Mucosa of descending colon (tissue), 3 donors: ENCODE measurements at regions not wholly inside any gene's neighbourhood (a gene's known extent, or its start where the extent isn't known, plus 50 kb on each side); places are given as distances from the start of the nearest gene placed in this dataset.

ENCODE experiments used
- ATAC-seq: fragments of 200-7000 bp; cut with Tn5 transposase; one replicate; pipeline ENCODE4 v1.9.1; 2020; ENCODE audit warnings: mild to moderate bottlenecking, moderate library complexity
- DNase-seq, 3 donors: peaks; one replicate each; pipeline ENCODE4 v3.0.0-alpha.2; 2020
- H3K36me3 ChIP-seq: fragments of 200-600 bp; one replicate; pipeline ENCODE4 v1.8.0; 2021; ENCODE audit warnings: low read depth, mild to moderate bottlenecking
- H3K4me1 ChIP-seq: fragments of 200-600 bp; one replicate; pipeline ENCODE4 v1.8.0; 2021; ENCODE audit warnings: low read depth, mild to moderate bottlenecking
- H3K4me3 ChIP-seq: fragments of 200-600 bp; one replicate; pipeline ENCODE4 v1.8.0; 2021; ENCODE audit warnings: mild to moderate bottlenecking
- H3K9me3 ChIP-seq: fragments of 200-600 bp; one replicate; pipeline ENCODE4 v1.8.0; 2021; ENCODE audit warnings: mild to moderate bottlenecking
- CTCF ChIP-seq: fragments of 200-600 bp; IDR thresholded peaks from one replicate; pipeline ENCODE4 v1.8.0; 2022; ENCODE audit warnings: antibody characterized with exemption, mild to moderate bottlenecking
- intact Hi-C, 2 donors: fragments of 100-400 bp; cut with DNase I in 1 of 2; cut with micrococcal nuclease in 1 of 2; formaldehyde crosslinking; loops; one replicate each; pipeline versions ENCODE4 v1.11.0 to v1.11.1; 2022; cut with DNase I, micrococcal nuclease
- donor health status: DM: no; HTN: no; CAD: no; lungs with moderate emphysema.
- donor health status: DM: no; HTN: no; CAD: no.
- donor health status: DM: no; HTN: yes; CAD: no.

DNA sequence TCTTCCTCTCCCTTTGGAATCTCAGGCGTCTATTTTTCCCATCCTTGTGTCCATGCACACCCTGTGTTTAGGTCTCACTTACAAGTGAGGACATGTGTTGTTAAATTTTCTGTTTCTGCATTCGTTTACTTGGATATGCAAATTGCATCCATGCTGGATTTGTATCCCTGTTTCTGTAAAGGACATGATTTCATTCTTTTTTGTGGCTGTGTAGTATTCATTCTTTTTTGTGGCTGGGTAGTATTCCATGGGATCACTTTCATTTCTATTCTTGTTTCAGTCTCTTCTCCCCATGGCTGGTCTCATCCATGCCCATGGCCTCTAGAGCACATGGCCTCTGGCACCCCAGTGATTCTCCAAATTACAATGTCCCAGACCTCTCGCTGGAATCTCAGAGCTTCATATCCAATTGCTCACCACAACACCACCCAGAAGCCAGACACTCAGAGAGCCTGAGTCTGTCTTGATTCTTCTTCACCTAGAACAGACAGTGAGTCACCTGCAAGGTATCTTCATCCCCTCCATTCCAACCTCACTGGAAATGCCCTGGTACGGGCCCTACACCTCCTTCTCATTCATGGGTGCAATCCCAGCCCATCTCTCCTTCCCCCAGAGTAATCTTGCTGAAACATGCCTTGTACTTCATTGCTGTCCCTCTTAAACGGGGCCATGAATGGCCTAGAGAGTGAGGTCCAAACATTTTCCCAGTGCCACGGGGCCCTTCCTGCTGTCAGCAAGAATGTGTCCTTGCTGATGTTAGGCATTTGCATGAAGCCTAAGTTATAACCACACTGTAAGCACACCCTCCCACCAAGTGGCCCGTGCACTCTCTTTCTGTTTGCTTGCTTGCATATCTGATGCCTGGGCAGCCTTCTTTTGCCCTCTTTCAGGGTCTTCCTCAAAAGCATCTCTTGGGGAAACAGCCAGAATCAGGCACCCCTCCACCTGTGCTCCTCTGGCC is 476.2 kb upstream of the TSHZ3 start:
- intact Hi-C loops: no loop called here
- H3K4me1 ChIP-seq: no peaks in the 10 kb centered on the region
- DNase-seq: no peak
- H3K4me3 ChIP-seq: no peak overlapping the region
- H3K36me3 ChIP-seq: no peaks in the 10 kb centered on the region
- no peak for TF ChIP-seq CTCF
- H3K9me3 ChIP-seq: no peaks in the 10 kb centered on the region
- ATAC-seq: no peak

GRCh38 chr19:31826325-31826724 is 477.1 kb upstream of the TSHZ3 start:
- DNase-seq: no peak
- H3K36me3 ChIP-seq: no peaks in the 10 kb centered on the region
- H3K4me3 ChIP-seq: no peak overlapping the region
- ATAC-seq: no peak
- no peak for TF ChIP-seq CTCF
- intact Hi-C loops: no loop called here
- H3K4me1 ChIP-seq: no peaks in the 10 kb centered on the region
- no peaks in the 10 kb centered on the region for H3K9me3 ChIP-seq

GRCh38 chr19:31831421-31832175 is 482.4 kb upstream of the TSHZ3 start:
- Histone ChIP-seq H3K4me1 (no peaks in the 10 kb centered on the region), H3K36me3 (no peaks in the 10 kb centered on the region), H3K4me3 (no peak overlapping the region), H3K9me3 (peaks cover 3% of the 10 kb centered on the region)
- DNase-seq (no peak), ATAC-seq (no peak)
- no peak for TF ChIP-seq CTCF
- intact Hi-C loops: no loop called here

GRCh38 chr19:31832176-31832548 is 482.9 kb upstream of the TSHZ3 start:
- H3K9me3 ChIP-seq: peaks cover 3% of the 10 kb centered on the region
- no peak for ATAC-seq
- intact Hi-C loops: no loop called here
- TF ChIP-seq CTCF: no peak
- no peak for DNase-seq
- H3K4me3 ChIP-seq: no peak overlapping the region
- no peaks in the 10 kb centered on the region for H3K4me1 ChIP-seq
- H3K36me3 ChIP-seq: no peaks in the 10 kb centered on the region

GRCh38 chr19:31834070-31834469 is 484.8 kb upstream of the TSHZ3 start:
- DNase-seq (no peak), ATAC-seq (no peak)
- Histone ChIP-seq H3K4me3 (no peak overlapping the region), H3K9me3 (peaks cover 3% of the 10 kb centered on the region), H3K4me1 (no peaks in the 10 kb centered on the region), H3K36me3 (no peaks in the 10 kb centered on the region)
- TF ChIP-seq CTCF: no peak
- intact Hi-C loops: no loop called here
